AG04450 (cell line): ENCODE measurements at regions not wholly inside any gene's neighbourhood (a gene's known extent, or its start where the extent isn't known, plus 50 kb on each side); places are given as distances from the start of the nearest gene placed in this dataset.

Source experiments
- CTCF ChIA-PET: fragments of 300-600, 350-600 bp; formaldehyde crosslinking; extraction: SDS; loops from one replicate; lab custom pipeline; 2022; ENCODE audit warnings: antibody characterized with exemption, inconsistent platforms; lab: Charles Lee
- POLR2A ChIA-PET: fragments of 350-600 bp; formaldehyde crosslinking; extraction: SDS; loops from one replicate; lab custom pipeline; 2021; ENCODE audit warnings: antibody characterized with exemption, inconsistent platforms; lab: Yijun Ruan, JAX
- DNase-seq: peaks from one replicate; pipeline ENCODE4 v3.0.0-alpha.2; 2011; ENCODE audit warnings: low read depth, low spot score
- H3K27ac ChIP-seq: one replicate; pipeline ENCODE4 v1.5.1; 2012; ENCODE audit warnings: low read depth, low read length, control low read depth
- H3K27me3 ChIP-seq: one replicate; pipeline ENCODE4 v1.6.0; 2012; ENCODE audit warnings: low read length; ENCODE audit not compliant: control insufficient read depth, insufficient read depth
- H3K4me3 ChIP-seq: 2 replicates; pipeline ENCODE4 v1.5.1; 2011; ENCODE audit warnings: mild to moderate bottlenecking, low read depth, low read length, control low read depth
- H3K9me3 ChIP-seq: 2 replicates; pipeline ENCODE4 v1.5.1; 2012; ENCODE audit warnings: low read length; ENCODE audit not compliant: control insufficient read depth, insufficient read depth
- CTCF ChIP-seq: IDR thresholded peaks from 2 replicates; pipeline ENCODE4 v1.5.1; 2011; ENCODE audit warnings: low read depth, low read length, control low read depth, inconsistent platforms

- Histone ChIP-seq H3K9me3 (no peaks in the 10 kb centered on the region), H3K27me3 (no peaks in the 10 kb centered on the region), H3K4me3 (no peak overlapping the region), H3K27ac (no peak overlapping the region)
- TF ChIP-seq CTCF = no peak
- DNase-seq = no peak
- POLR2A ChIA-PET = no interaction called here
- CTCF ChIA-PET = interaction anchor here (0.9 kb wide), 1 partner anchor 225 kb away, joined by 3 read pairs; no protein-coding TSS in a partner anchor
Measured at GRCh38 chr5:41617843-41618515, 107.6 kb upstream of the PLCXD3 start.

GRCh38 chr5:41610386-41610785 is 100.0 kb upstream of the PLCXD3 start:
- ChIA-PET CTCF (interaction anchor here (0.7 kb wide), 1 partner anchor 613 kb away, joined by 3 read pairs; no protein-coding TSS in a partner anchor), POLR2A (no interaction called here)
- H3K9me3 ChIP-seq = no peaks in the 10 kb centered on the region
- H3K4me3 ChIP-seq = no peak overlapping the region
- no peak for DNase-seq
- TF ChIP-seq CTCF = no peak
- H3K27ac ChIP-seq = no peak overlapping the region
- H3K27me3 ChIP-seq = no peaks in the 10 kb centered on the region

GRCh38 chr5:41600731-41601130 is 90.3 kb upstream of the PLCXD3 start:
- no peak for TF ChIP-seq CTCF
- Histone ChIP-seq H3K4me3 (no peak overlapping the region), H3K27me3 (no peaks in the 10 kb centered on the region), H3K9me3 (no peaks in the 10 kb centered on the region), H3K27ac (no peak overlapping the region)
- POLR2A ChIA-PET = no interaction called here
- CTCF ChIA-PET = no interaction called here
- DNase-seq = no peak

- H3K4me3 ChIP-seq = no peak overlapping the region
- H3K27ac ChIP-seq = no peak overlapping the region
- ChIA-PET POLR2A (interaction anchor here (0.7 kb wide), 1 partner anchor 321 kb away, joined by 4 read pairs; no protein-coding TSS in a partner anchor), CTCF (no interaction called here)
- TF ChIP-seq CTCF = no peak
- DNase-seq = no peak
- H3K9me3 ChIP-seq = no peaks in the 10 kb centered on the region
- H3K27me3 ChIP-seq = no peaks in the 10 kb centered on the region
Measured at GRCh38 chr5:41598011-41598410, 87.6 kb upstream of the PLCXD3 start.

- TF ChIP-seq CTCF = no peak
- CTCF ChIA-PET = no interaction called here
- Histone ChIP-seq H3K9me3 (no peaks in the 10 kb centered on the region), H3K27me3 (no peaks in the 10 kb centered on the region), H3K4me3 (no peak overlapping the region), H3K27ac (no peak overlapping the region)
- no peak for DNase-seq
- POLR2A ChIA-PET = no interaction called here
Measured at GRCh38 chr5:41587668-41588067, 77.3 kb upstream of the PLCXD3 start.
